A549 (cell line): ENCODE measurements at regions not wholly inside any gene's neighbourhood (a gene's known extent, or its start where the extent isn't known, plus 50 kb on each side); places are given as distances from the start of the nearest gene placed in this dataset.
A peak's percentile ranks its signal among the peaks of the same experiment; 100 is the strongest.

Source experiments
- ATAC-seq, 2 experiments: fragments of 200-7000 bp in 1 of 2; fragments of >200 bp in 1 of 2; cut with Nextera tagmentation in 1 of 2; cut with Tn5 transposase in 1 of 2; 3 replicates each; pipeline versions ENCODE4 v1.8.0 to v1.9.1; 2018 to 2020; ENCODE audit warnings: mild to moderate bottlenecking in 1 of 2, moderate library complexity in 1 of 2
- CTCF ChIA-PET: fragments of 300-600 bp; sonication (Branson Sonifier 250); formaldehyde crosslinking; extraction: SDS; loops from one replicate; lab custom pipeline; 2021; ENCODE audit warnings: antibody characterized with exemption, inconsistent platforms; lab: Yijun Ruan, JAX
- POLR2A ChIA-PET: fragments of 350-600 bp; formaldehyde crosslinking; extraction: SDS; loops from one replicate; lab custom pipeline; 2021; ENCODE audit warnings: antibody characterized with exemption, inconsistent platforms; lab: Yijun Ruan, JAX
- DNase-seq, 2 experiments: peaks; one replicate each; pipeline versions ENCODE4 v3.0.0 to v3.0.0-alpha.2; 2011 to 2016; ENCODE audit warnings: low read depth in 1 of 2, low spot score in 1 of 2
- FAIRE-seq: peaks from 2 replicates; lab custom pipeline; 2011; peaks lifted over from hg19 to GRCh38; lab: Jason Lieb, UNC
- H3K27ac ChIP-seq, 2 experiments: fragments of >200 bp; sonication (Bioruptor Twin); formaldehyde crosslinking; 3 replicates each; pipeline ENCODE4 v1.5.1; 2016 to 2017
- H3K4me1 ChIP-seq: fragments of >200 bp; sonication (Bioruptor Twin); formaldehyde crosslinking; 3 replicates; pipeline ENCODE4 v1.6.1; 2016
- H3K4me2 ChIP-seq: fragments of >200 bp; sonication (Bioruptor Twin); formaldehyde crosslinking; 3 replicates; pipeline ENCODE4 v1.6.1; 2016
- H3K4me3 ChIP-seq: fragments of >200 bp; sonication (Bioruptor Twin); formaldehyde crosslinking; 3 replicates; pipeline ENCODE4 v1.5.1; 2016
- H3K9me3 ChIP-seq: fragments of >200 bp; sonication (Bioruptor Twin); formaldehyde crosslinking; 3 replicates; pipeline ENCODE4 v1.6.1; 2016
- CBX2 ChIP-seq: fragments of 200-600 bp; sonication (generic); IDR thresholded peaks from 2 replicates; pipeline ENCODE4 v1.6.1; 2016; ENCODE audit warnings: low read depth, mild to moderate bottlenecking, borderline replicate concordance
- CBX8 ChIP-seq: fragments of 200-600 bp; sonication (generic); IDR thresholded peaks from 2 replicates; pipeline ENCODE4 v1.6.1; 2016
- CHD2 ChIP-seq: fragments of 150-350 bp; IDR thresholded peaks from 2 replicates; pipeline ENCODE4 v1.6.1; 2014; ENCODE audit warnings: low read length; ENCODE audit not compliant: partially characterized antibody
- CHD4 ChIP-seq: fragments of 200-600 bp; sonication (generic); IDR thresholded peaks from 2 replicates; pipeline ENCODE4 v1.6.1; 2016; ENCODE audit warnings: antibody characterized with exemption, mild to moderate bottlenecking, borderline replicate concordance
- ELK1 ChIP-seq: fragments of 150-350 bp; IDR thresholded peaks from 2 replicates; pipeline ENCODE4 v1.6.1; 2014; ENCODE audit warnings: low read depth, mild to moderate bottlenecking, low read length
- ESRRA ChIP-seq: fragments of 150-350 bp; IDR thresholded peaks from 2 replicates; pipeline ENCODE4 v1.6.1; 2014; ENCODE audit warnings: mild to moderate bottlenecking, low read length, borderline replicate concordance
- FOSB ChIP-seq: fragments of 250-450 bp; sonication (Bioruptor Pico); IDR thresholded peaks from 2 replicates; pipeline ENCODE4 v1.5.0; 2020; ENCODE audit warnings: mild to moderate bottlenecking, moderate library complexity
- FOSL2 ChIP-seq, 2 experiments: fragments of 450-650 bp in 1 of 2; fragments of >200 bp in 1 of 2; sonication (Bioruptor Twin) in 1 of 2; formaldehyde crosslinking; IDR thresholded peaks; 2 replicates each; pipeline versions ENCODE4 v1.5.0 to v1.6.1; 2016 to 2020; ENCODE audit warnings: mild to moderate bottlenecking in 1 of 2, moderate library complexity in 1 of 2
- HOXB13 ChIP-seq: fragments of 250-450 bp; sonication (Bioruptor Pico); IDR thresholded peaks from 2 replicates; pipeline ENCODE4 v1.5.0; 2020; ENCODE audit warnings: low read depth, mild to moderate bottlenecking, moderate library complexity
- JUN ChIP-seq, 2 experiments: fragments of >200 bp; sonication (Bioruptor Twin); formaldehyde crosslinking; IDR thresholded peaks; 2 replicates in 1 of 2; 3 replicates in 1 of 2; pipeline ENCODE4 v1.6.1; 2016 to 2017
- JUNB ChIP-seq: fragments of >200 bp; sonication (Bioruptor Twin); formaldehyde crosslinking; IDR thresholded peaks from 2 replicates; pipeline ENCODE4 v1.6.1; 2016
- KDM5A ChIP-seq: fragments of 200-600 bp; sonication (generic); IDR thresholded peaks from 2 replicates; pipeline ENCODE4 v1.6.1; 2016; ENCODE audit warnings: antibody characterized with exemption, mild to moderate bottlenecking
- MAFK ChIP-seq: fragments of 450-650 bp; IDR thresholded peaks from 2 replicates; pipeline ENCODE4 v1.6.1; 2014; ENCODE audit not compliant: partially characterized antibody
- MAZ ChIP-seq: fragments of 150-350 bp; IDR thresholded peaks from 2 replicates; pipeline ENCODE4 v1.6.1; 2014; ENCODE audit warnings: antibody characterized with exemption, low read depth, low read length, borderline replicate concordance
- NPAS2 ChIP-seq: fragments of 250-450 bp; sonication (Bioruptor Pico); IDR thresholded peaks from 2 replicates; pipeline ENCODE4 v1.8.0; 2022; ENCODE audit warnings: mild to moderate bottlenecking, moderate library complexity, borderline replicate concordance
- NR3C1 ChIP-seq: fragments of >200 bp; sonication (Bioruptor Twin); formaldehyde crosslinking; IDR thresholded peaks from 3 replicates; pipeline ENCODE4 v1.6.1; 2017
- PHF8 ChIP-seq: fragments of 200-600 bp; sonication (generic); IDR thresholded peaks from 2 replicates; pipeline ENCODE4 v1.6.1; 2016; ENCODE audit warnings: low read depth, mild to moderate bottlenecking, antibody characterized with exemption, moderate library complexity, borderline replicate concordance
- POLR2AphosphoS2 ChIP-seq: conservative IDR thresholded peaks from 2 replicates; pipeline ENCODE4 v1.6.1; 2012; ENCODE audit warnings: low read length, improper control_type of control experiment, inconsistent platforms
- RNF2 ChIP-seq: fragments of 200-600 bp; sonication (generic); IDR thresholded peaks from 2 replicates; pipeline ENCODE4 v1.6.1; 2016; ENCODE audit warnings: low read depth, mild to moderate bottlenecking, antibody characterized with exemption, moderate library complexity, borderline replicate concordance
- SREBF2 ChIP-seq: fragments of 450-650 bp; IDR thresholded peaks from 2 replicates; pipeline ENCODE4 v1.6.1; 2014; ENCODE audit warnings: mild to moderate bottlenecking, moderate library complexity
- TFCP2L1 ChIP-seq: fragments of 250-450 bp; sonication (Bioruptor Pico); IDR thresholded peaks from 2 replicates; pipeline ENCODE4 v1.5.0; 2021; ENCODE audit warnings: mild to moderate bottlenecking
- WGBS: methylation state at CpG from one replicate; pipeline ENCODE4 v1.1.6; 2017; ENCODE audit errors: missing lambda C conversion rate; 5-methylcytosine and 5-hydroxymethylcytosine counted together

GRCh38 chr2:16228951-16229350, 288.6 kb downstream of the MYCN start:
- Histone ChIP-seq H3K4me1 (no peaks in the 10 kb centered on the region), H3K4me3 (no peak overlapping the region), H3K27ac (no peak overlapping the region), H3K9me3 (no peaks in the 10 kb centered on the region), H3K4me2 (no peak overlapping the region)
- ATAC-seq (no peak), FAIRE-seq (no peak), DNase-seq (no peak)
- POLR2A ChIA-PET = no interaction called here
- TF ChIP-seq JUN (IDR thresholded peaks at IDR 0.05) (no peak), NPAS2 (no peak), JUNB (no peak), NR3C1 (no peak), FOSL2 (IDR thresholded peaks at IDR 0.05) (no peak), FOSL2 (CRISPR knock-in tag; IDR thresholded peaks at IDR 0.05) (no peak), PHF8 (no peak), CBX8 (no peak), ELK1 (no peak), CBX2 (no peak), TFCP2L1 (CRISPR knock-in tag) (no peak)
- CTCF ChIA-PET = no interaction called here
- 28% methylated on average over 6 of the region's 6 CpGs for WGBS

- Histone ChIP-seq H3K27ac (no peak overlapping the region), H3K4me3 (no peak overlapping the region), H3K4me2 (no peak overlapping the region), H3K9me3 (no peaks in the 10 kb centered on the region), H3K4me1 (no peaks in the 10 kb centered on the region)
- FAIRE-seq (no peak), ATAC-seq (no peak), DNase-seq (no peak)
- 27% methylated on average over 7 of the region's 7 CpGs for WGBS
- ChIA-PET POLR2A (no interaction called here), CTCF (no interaction called here)
- no peak for TF ChIP-seq CHD2
- TF ChIP-seq NR3C1 = no peak
- no peak for TF ChIP-seq POLR2AphosphoS2
Observed at GRCh38 chr2:16228471-16228870, 288.1 kb downstream of the MYCN start.

GRCh38 chr2:16227811-16228462, 287.6 kb downstream of the MYCN start:
- FAIRE-seq = no peak
- H3K9me3 ChIP-seq = no peaks in the 10 kb centered on the region
- TF ChIP-seq HOXB13 (CRISPR knock-in tag) (no peak), KDM5A (no peak)
- TF ChIP-seq, all 56 proteins: peak for 0
- CTCF ChIA-PET = no interaction called here
- H3K4me1 ChIP-seq = no peaks in the 10 kb centered on the region
- POLR2A ChIA-PET = no interaction called here
- ATAC-seq (peak in 1 of 2 experiments; percentile 30; a peak in 2 of 6 replicates), DNase-seq (no peak)
- H3K27ac ChIP-seq = no peak overlapping the region
- no peak overlapping the region for H3K4me3 ChIP-seq
- WGBS = 27% methylated on average over 14 of the region's 17 CpGs
- no peak overlapping the region for H3K4me2 ChIP-seq

DNA sequence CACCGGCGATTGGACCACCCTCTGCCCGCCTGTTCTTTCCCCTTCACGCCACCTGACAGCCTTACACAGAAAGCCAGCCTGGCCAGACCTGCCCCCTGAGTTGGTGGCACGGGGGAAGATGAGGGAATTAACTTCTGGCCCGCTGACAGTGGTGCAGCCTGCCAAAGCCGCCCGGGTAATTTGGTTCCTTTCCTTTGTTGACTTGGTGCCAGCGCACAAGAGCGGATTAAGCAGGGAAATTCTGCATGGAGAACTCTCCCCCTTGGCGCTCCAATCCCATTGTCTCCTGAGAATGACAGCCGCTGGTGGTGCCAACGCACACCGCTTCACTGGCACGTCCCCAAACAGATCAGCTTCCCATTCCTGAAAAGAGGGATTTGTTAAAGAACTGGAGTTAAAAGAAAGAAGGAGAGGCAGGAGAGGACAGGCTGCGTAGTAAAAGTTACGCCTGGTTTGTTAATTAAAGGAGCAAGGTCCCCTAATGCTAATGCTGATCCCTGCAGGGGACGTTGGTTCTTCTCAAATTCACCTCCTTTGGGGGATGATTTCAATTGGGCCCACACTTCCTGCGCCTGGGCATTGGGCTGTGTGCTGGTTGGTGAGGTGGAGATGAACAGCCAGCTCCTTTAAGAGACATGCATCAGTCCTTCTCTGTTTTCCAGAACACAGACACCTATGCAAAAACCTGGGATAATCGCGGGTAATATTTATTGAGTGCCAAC, 286.8 kb downstream of the MYCN start:
- CTCF ChIA-PET = no interaction called here
- no peak for ATAC-seq

More for the DNA sequence above, 286.8 kb downstream of the MYCN start:
- no peak overlapping the region for H3K4me2 ChIP-seq
- H3K4me3 ChIP-seq = no peak overlapping the region
- no peak overlapping the region for H3K27ac ChIP-seq
- no peak for FAIRE-seq
- no peak for DNase-seq
- POLR2A ChIA-PET = no interaction called here
- TF ChIP-seq FOSB (no peak), MAZ (no peak), HOXB13 (CRISPR knock-in tag) (no peak), SREBF2 (no peak), MAFK (no peak), ESRRA (no peak), CHD4 (no peak), RNF2 (no peak), JUN (IDR thresholded peaks at IDR 0.05) (no peak)
- H3K4me1 ChIP-seq = no peaks in the 10 kb centered on the region
- H3K9me3 ChIP-seq = no peaks in the 10 kb centered on the region; the same call in 2 of the 3 replicates
- 48% methylated on average over 20 of the region's 21 CpGs for WGBS
